AG08396 (cell line): ENCODE measurements at regions not wholly inside any gene's neighbourhood (a gene's known extent, or its start where the extent isn't known, plus 50 kb on each side); places are given as distances from the start of the nearest gene placed in this dataset.

Source experiments
- DNase-seq: peaks from one replicate; pipeline ENCODE4 v3.0.0; 2012; ENCODE audit warnings: low spot score, mixed read lengths

DNA sequence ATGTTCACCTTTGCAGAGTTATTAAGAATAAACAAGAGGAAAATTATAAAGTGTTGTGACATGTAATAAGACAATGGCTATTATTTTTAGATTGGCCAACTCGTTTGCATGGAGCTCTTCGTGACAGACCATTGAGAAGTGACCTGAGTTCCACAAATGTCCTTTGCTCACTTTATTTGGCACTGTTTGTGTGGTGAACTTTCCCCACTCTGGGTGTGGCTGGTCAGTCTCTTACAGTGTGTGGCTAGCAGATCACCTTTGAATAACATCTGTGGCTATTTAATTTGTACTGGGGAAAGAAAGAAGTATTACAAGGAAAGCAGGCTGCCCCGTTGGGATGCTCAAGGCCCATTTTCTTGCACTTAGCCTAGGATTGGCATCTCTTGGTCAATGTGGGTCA, 274.1 kb upstream of the WWC1 start:
- no peak for DNase-seq

DNA sequence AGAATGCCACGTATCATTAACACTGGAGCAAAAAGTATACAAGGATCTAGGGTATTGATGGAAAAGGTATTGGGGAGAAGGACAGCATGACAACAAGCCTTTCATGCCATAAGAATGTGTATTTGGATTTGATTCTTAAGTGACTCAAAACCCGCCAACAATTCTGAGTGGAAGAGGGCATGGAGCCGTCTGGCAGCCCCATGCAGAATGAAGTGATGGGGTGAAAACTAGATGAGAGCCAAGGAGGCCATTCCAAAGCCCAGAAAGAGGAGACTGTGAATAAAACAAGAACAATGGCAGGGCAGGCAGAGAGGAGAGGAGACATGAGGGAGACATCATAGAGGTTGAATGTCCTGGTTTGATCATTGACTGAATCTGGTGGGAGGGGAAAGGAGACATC, 272.3 kb upstream of the WWC1 start:
- no peak for DNase-seq

DNA sequence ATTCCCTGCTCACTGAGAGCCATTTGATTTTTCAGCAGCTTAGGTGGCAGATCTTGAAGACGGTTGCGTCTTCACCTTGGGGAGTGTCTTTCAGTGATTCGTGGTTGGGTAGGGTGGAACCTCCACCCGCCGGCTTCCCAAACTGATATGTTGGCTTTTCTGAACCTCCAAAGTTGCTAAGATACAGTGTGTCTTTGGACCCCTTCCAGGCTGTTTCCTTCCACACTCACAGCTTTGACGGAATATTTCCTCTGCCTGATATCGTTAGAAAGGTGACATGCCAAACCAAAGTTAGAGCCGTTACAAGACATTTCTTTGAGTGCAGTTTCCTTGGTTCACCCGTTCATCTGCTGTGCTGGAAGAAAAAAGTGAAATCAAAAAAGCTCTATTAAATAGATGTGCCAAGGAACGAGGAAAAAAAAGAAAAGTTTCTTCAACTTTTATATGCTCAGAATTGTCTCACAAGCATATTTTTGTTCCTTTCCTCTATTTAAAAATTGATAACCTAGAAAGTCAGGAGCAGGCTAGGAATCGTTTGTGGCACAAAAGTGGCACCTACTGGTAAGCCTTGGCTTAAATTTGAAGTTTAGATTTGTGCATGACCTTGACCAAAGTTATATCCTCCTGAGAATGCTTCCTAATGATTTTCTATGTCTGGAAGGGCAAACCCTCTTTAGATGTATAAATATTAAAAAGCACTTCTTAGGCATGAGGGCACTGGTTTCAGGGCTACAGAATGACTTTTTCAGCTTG, 270.7 kb upstream of the WWC1 start:
- DNase-seq, result no peak

DNA sequence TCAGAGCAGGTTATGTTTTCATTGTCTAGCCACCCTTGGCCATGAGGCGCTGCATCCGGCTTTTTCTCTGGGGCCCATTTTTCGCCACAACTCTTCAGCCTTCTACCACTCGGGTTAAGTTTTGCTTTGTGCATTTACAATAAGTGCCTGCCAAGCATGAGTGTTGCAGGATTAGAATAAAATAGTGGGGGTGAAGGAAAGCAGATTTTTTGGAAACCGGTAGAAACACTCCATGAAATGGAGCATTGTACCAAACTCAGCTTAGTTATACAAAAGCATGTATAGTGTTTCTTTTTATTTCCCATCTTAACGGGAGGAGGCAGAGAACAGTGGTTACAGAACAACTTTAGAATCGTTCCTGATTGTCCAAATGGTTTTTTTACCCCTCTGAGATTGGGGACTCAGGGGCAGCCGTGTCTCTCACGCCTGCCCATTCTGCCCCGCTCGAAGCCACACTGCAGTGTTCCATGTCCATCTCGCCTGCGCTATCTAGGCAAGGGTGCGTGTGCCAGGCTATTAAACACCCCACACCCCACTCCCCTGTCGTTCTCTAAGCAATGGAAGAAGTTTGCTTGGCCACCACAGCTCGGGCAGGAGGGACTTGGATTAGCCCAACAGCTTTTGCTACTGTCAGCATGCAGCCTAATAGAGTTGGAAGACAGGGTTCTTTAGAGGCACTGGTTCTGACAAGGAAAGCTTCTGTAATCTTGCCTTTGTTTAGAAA, 268.8 kb upstream of the WWC1 start:
- no peak for DNase-seq

DNA sequence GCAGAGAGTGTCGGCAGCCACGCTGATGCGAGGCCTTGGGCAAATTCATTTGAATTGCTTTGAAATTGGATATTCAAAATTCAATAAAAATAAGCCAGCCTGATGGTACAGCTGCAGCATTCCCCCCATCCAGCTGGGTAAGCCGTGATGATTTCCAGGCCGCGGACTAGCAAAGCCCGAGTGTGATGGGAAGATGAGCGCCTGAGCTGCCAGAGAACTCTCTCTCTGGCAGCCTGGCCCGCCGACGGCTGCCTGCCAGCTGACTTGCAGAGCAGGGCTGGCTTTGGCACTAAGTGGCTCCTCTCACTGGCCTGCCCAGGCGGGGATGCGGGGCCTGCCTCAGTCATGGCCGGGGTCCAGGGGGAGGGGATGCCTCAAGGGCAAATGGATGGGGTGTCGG, 268.3 kb upstream of the WWC1 start:
- DNase-seq, result no peak

DNA sequence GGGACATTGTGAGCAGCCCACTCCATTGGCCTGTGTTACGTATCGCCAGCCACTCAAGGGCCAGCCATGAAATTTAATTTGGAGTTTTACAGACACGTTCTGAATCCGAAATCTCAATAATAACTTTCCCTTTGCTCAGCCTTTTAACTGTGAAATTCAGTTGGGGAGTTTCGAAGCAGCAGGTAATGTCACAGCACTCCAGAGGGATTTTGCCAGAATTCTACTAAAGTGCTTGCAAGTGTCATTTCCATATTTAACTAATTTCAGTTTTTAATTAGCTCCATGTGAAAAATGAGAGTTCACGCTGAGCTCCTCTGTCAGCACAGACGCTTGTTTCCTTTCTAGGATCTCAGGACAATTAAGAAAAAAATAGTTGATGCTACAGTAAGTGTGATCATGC, 267.1 kb upstream of the WWC1 start:
- DNase-seq, result no peak

DNA sequence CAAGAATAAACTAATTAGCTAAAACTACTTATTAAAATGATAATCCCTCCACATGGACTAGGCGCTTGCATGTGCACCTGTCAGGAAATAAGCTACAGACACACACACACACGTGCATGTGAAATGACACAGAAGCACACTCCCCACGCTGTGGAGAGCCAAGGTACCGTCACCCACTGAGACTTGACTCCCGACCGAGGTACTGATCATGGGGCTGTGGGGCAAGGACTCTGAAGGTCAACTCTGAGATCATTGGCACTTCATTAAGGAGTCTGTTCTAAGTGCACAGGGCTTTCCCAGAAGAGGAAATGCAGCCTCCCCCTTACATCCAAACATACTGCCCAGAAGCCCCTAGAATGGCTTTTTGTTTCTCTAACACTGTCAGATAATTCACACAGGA, 264.4 kb upstream of the WWC1 start:
- no peak for DNase-seq

DNA sequence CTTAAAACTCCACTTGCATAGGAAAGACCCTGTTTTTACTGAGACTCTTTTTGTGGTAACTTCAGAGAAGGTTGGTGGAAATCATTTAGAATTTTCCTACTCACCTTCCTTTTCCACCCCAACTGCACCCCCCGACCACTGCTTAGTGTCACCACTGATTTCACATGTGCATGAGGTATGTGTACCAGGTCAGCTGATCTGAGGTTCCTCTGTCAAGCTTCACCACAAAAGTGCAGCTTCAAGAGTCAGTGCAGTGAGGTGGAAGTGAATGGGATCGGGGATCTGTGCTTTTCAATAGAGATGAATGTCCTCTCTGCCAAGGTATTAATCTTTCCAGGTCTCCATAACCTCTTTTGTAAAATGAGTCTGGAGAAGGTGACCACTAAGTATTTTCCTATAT, 260.5 kb upstream of the WWC1 start:
- no peak for DNase-seq

DNA sequence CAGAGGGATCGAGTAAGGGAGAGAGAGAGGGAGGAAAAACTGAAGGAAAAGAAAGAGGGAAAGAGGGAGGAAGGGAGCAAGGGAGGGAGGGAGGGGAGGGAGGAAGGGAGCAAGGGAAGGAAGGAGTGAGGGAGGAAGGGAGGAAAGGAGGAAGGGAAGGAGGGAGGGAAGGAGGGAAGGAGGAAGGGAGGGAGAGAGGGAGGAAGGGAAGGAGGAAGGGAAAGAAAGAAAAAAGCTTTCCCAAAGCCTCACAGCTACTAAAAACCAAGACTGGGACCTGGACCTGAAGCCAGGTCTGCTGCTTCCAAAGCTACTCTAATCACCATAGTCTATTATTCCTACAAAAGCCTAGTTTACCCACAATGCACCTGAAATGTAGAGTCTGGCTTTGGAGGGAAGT, 259.8 kb upstream of the WWC1 start:
- no peak for DNase-seq

DNA sequence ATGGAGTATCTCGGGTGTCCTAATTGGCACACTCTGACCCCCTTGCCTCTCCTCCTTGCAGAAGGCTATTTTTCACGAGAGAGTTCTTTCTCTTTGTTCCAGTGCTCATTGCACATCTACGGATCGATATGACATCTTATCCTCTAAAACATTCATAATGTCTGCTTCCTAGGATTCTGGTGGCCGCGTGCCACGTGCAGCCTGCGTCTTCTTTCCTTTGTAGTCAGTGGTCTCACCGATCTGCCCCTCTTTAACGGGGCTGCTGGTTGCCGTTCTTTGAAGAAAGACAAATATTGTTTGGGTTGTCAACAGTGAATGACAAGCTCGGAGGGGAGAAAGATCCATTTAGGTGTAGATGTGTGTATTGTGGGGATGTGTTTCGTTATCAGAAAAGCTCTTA, 252.4 kb upstream of the WWC1 start:
- no peak for DNase-seq

DNA sequence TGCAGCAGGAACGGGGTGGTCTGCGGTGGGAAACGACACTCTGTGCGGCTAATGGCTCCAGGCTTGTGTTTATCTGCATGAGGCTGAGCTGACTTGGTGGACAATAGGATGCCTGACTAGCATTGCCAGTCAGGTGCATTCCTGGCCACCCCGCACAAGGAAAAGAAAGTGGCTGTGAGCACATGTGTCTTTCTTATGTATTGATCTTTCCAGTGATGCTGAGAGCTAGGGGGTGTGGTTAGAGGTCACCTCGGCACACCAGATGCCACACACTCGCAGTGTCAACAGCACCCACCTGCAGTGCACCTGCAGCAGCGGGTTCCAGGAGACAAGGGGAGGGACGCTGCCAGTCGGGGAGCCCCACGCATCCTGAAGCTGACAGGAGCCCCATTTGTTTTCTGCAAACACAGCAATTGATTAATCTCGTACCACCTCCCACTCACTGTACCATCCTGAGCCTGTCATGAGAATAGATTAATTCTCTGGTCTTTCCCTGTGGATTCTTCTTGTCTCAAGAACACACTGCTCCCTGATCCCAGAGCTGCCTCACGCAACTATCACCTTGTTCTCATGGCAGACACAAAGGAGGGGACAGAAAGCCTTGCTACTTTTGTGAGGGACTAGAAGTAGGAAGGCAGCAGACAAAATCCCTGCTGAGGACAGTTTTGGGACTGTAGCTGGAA, 251.7 kb upstream of the WWC1 start:
- no peak for DNase-seq

DNA sequence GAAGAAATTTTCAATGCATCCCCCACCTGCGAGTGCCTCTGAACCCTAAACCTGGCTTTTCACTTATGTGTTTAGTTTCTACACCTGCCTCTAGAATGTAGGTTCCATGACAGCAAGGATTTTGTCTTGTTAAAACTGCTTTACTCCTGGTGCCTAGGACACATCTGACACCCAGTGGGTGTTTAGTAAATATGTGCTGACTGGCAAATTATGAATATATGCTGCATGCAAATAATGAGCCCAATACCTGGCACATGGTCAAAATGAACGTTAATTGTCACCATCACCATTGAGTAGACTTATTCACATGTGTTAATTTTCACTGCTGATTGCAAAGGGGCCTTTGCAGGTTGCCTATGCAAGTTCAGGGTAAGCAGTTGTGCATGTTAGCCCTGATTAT, 249.9 kb upstream of the WWC1 start:
- DNase-seq, result no peak

DNA sequence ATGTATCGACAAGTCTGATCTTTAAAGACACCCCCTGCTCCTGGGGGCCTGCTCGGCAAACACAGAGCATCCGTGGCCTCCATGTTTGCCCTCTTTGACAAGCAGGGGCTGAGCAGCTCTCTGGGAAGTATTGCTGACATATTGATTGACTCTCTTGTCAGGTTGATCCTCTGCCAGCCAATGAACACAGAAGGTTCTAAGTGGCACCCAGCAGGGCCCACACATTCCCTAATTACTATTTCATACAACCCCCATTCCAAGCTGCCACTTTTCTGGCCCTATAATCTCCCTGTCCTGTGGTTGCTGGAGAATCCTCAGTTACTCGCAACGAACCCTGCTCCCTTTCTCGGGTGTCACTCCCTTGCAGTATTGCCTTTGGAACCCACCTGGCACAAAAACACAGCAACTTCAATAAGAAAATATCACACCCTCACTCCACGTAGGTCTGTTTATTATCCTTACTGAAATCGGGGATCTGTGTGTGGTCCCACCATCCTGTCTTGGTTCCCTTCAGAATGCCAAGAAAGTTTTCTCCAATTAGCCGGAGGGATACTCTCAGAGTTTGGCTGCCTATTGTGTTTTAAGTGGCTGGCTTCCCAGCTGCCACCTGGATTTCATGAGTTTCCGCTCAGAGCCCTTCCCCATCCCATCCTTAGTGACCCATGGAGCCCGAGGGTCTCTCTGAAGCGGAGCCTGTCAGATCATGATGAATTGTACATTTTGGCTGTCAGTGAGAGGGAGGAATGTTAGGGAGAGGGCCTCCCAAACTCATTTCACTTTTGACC, 249.0 kb upstream of the WWC1 start:
- DNase-seq, result no peak

DNA sequence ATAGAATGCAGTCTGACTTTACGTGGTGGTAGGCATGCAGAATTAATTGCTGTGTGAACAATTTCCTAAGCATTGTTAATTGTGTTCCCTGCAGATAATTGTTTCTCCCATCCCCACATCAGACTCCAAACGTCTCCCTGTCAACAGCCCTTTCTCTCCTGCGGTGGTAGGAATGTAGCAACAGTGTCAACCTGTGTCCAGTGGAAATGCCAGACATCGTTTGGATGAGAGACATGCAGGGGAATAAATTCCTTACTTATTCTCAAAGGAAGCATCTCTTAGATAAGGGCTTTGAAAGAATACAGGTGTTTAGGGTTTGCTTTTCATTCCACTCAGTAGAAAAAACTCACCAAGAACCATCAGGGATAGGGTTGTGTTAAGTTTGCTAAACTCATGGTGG, 245.3 kb upstream of the WWC1 start:
- no peak for DNase-seq

DNA sequence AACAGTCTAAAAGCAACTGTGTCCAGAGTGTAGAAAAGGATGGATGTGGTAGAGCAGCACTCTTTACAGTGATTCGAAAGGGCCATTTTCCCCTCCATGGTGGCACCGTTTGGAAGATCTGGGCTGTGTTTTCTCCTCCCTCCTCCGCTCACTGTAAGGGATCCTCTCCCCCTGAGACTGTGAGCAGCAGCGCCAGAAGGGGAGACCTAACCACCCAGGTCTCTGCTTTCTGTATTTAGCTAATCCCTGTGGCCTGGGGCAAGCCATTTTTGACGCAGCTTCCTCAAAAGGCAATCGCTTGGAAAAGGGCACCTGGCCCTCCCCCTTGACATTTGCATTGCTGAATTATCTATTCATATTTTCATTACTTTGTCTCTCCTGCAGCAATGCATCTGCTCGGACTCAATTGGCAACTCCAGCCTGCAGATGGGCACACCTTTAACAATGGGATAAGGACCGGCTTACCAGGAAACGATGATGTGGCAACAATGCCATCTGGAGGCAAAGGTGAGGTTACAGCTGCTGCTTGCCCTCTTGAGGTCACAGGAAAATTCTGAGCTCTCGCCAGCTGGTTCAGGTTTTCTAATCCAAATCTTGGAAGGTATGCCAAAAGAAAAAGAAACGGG, 244.3 kb upstream of the WWC1 start:
- DNase-seq, result peak; percentile 20

DNA sequence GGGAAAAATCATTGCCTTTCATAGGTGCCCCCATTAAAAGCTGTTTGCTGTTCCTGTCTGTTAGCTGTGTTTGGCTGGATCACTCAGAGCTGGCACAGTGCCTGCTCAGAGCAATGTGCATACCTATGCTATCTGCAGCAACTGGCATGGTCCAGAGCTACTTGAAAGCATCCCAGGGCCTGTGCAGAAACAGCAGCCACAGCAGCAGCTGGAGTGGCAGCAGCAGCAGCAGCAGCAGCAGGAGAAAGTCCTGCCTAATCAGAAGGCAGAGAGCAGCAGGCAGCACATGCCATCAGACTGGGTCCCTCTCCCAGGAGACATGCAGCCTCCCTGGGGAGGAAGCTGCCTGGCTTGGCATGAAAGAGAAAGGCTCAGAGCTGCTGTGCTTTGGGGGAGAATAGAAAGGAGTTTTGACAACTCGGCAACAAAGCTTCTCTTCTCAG, 243.8 kb upstream of the WWC1 start:
- no peak for DNase-seq

DNA sequence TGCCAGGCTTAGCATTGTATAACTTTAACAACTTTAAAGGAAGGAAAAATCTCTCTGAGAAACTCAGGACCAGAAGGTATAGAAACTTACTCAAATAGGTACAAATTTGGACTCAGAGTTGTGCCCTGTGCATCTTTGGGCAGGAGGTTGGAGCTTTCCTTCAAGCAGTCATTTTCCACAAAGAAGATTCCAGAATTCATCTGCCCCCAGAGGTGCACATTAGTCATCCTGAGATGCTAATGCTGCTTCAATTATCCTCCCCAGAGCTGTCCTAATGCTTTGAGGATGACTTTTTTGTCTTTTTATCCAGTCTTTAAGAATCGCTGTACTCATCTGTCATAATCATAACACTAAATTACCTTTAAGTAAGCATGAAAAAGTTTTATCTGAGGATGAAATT, 243.0 kb upstream of the WWC1 start:
- no peak for DNase-seq

DNA sequence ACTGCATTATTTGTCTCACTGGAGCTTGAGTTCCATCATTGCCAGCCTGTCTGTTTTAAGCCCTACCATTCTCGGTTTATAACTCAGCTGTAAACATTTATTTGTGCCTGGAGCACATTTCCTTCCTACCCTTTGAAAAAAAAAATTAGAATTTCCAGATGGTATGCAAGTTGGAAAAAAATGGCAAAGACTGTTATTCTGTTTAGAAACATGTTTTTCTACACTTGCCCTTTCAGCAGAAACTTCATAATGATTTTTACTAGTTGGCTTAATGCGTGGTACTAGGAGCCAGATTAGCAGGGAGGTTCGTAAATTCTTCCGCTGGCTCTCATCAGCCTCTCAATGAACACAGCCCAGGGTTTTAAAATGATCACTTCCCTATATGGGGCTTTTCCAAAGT, 238.8 kb upstream of the WWC1 start:
- no peak for DNase-seq

DNA sequence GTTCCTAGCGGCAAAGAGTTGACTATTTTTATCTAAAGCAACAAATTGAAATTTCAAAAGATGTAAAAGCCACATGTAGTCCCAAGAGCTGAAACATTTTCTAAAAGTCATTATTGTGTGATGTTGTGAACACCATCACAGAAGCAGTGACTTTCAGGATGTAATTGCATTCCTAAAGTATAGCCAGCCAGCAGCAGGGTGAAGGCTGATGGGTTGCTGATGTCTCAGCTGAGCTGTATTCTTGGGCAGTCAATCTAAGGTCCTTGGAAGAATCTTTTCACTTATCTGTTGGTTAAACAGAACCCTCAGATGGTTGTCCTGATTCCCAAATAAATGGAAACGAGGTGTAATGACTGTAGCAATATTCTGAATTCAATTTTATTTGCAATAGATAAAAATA, 237.4 kb upstream of the WWC1 start:
- no peak for DNase-seq

DNA sequence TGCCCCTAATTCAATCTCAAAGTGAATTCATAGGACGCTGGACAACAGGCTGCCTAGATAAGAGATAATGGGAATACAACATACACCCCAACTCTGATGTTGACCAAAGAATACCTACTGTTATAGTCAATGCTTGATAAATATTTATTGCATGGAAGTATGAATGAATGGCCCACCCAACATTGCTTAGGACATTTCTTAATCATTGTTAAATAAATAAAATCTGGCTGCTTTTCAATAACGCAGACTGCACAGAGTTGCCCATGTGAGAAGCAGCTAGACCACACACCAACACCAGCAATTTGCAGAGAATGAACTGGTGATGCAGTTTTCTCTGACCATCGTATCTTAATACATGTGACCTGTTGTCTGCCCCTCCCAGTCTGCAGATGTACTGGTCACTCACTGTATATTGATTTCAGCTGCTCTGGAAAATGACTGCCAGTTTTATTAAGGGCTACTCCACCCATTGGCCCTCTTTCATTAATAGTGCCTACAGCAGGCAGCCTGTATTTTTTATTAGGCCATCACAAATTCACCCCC, 236.2 kb upstream of the WWC1 start:
- no peak for DNase-seq

DNA sequence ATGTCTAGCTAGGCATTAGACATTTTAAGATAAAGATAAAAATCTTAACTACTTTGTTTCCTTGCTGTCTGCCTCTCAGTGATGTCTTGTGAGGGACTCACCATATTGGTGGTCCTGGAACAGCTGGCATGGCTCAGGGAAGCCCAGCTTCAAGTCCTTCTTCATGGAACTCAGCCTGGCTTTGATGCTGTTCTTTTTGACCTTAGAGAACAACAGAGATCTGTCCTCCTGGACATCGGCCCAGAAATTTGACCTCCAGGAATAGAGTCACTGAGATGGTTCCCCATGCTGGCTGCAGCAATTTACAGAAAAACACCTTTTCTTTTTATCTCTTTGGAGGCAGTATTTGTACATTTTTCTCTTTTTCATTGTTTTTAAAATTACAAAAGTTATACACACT, 235.5 kb upstream of the WWC1 start:
- no peak for DNase-seq
